ENCODE measurements at regions not wholly inside any gene's neighbourhood (a gene's known extent, or its start where the extent isn't known, plus 50 kb on each side); places are given as distances from the start of the nearest gene placed in this dataset.
"Not testable (repeated sequence)": the region's sequence is repeated elsewhere in the genome, so short reads cannot be mapped to it uniquely, and the experiment has no call there.

DNA sequence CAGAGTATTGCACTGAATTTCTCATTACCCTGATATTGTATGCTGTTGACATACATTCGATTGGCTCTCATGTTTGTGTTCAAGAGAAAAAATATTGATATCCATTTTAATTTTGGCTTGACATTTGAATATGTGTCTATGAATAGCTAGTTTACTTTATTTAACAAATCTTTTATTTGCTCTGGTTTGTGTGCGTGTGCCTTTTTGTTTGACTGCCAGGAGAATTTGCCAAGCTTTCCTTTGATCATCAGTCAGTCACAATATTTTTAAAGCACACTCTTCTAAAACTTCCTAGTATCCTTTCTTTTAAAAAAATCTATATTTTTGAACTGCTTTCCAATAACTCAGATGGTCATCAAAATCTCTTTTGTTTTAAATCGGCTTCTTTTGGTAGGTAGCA lies 179.3 kb upstream of the FLRT2 start:
- Histone ChIP-seq H3K9me3 (ENCODE audit: control insufficient read depth, low read length) (no peaks in the 10 kb centered on the region), H3K36me3 (ENCODE audit: control insufficient read depth, insufficient read depth, low read length, severe bottlenecking) (no peaks in the 10 kb centered on the region), H3K27me3 (replicated peaks; ENCODE audit: control insufficient read depth, insufficient read depth, low read length) (no peaks in the 10 kb centered on the region), H3K4me3 (ENCODE audit: low read length) (no peak overlapping the region), H3K4me1 (ENCODE audit: control insufficient read depth, insufficient read depth, low read length) (no peaks in the 10 kb centered on the region), H3K9ac (ENCODE audit: low read length) (no peak overlapping the region)
- DNase-seq (ENCODE audit: low read depth): no peak

DNA sequence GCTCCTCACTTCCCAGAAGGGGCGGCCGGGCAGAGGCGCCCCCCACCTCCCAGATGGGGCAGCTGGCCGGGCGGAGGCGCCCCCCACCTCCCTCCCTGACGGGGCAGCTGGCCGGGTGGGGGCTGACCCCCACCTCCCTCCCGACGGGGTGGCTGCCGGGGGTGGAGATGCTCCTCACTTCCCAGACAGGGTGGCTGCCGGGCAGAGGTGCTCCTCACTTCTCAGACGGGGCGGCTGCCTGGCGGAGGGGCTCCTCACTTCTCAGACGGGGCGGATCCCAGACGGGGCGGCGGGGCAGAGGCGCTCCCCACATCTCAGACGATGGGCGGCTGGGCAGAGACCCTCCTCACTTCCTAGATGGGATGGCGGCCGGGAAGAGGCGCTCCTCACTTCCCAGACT lies 177.4 kb upstream of the FLRT2 start:
- H3K4me1 ChIP-seq (ENCODE audit: control insufficient read depth, insufficient read depth, low read length); H3K9ac ChIP-seq (ENCODE audit: low read length); DNase-seq (ENCODE audit: low read depth); H3K36me3 ChIP-seq (ENCODE audit: control insufficient read depth, insufficient read depth, low read length, severe bottlenecking); H3K9me3 ChIP-seq (ENCODE audit: control insufficient read depth, low read length); H3K4me3 ChIP-seq (ENCODE audit: low read length); H3K27me3 ChIP-seq (replicated peaks; ENCODE audit: control insufficient read depth, insufficient read depth, low read length): not testable (repeated sequence)

DNA sequence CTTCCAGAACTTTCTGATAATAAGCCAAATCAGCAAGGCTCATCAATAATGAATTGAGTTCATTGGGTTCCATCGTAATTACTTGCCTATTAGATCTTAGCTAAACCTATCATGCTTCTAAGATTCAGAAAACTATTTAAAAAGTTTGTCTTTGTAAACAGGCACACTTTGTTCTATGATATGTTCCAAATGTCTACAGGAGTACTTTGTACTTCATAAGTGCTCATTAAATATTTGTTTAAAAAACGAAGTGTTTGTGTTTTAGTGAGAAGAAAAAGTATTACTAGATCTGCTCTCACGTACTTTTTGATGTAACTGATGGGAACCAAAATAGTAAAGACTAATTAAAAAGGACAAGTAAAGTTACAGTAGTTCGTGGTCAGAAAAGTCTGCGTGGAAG lies 172.8 kb upstream of the FLRT2 start:
- Histone ChIP-seq H3K9ac (ENCODE audit: low read length) (no peak overlapping the region), H3K27me3 (replicated peaks; ENCODE audit: control insufficient read depth, insufficient read depth, low read length) (no peaks in the 10 kb centered on the region), H3K9me3 (ENCODE audit: control insufficient read depth, low read length) (no peaks in the 10 kb centered on the region), H3K4me3 (ENCODE audit: low read length) (no peak overlapping the region), H3K4me1 (ENCODE audit: control insufficient read depth, insufficient read depth, low read length) (no peaks in the 10 kb centered on the region), H3K36me3 (ENCODE audit: control insufficient read depth, insufficient read depth, low read length, severe bottlenecking) (no peaks in the 10 kb centered on the region)
- no peak for DNase-seq (ENCODE audit: low read depth)

DNA sequence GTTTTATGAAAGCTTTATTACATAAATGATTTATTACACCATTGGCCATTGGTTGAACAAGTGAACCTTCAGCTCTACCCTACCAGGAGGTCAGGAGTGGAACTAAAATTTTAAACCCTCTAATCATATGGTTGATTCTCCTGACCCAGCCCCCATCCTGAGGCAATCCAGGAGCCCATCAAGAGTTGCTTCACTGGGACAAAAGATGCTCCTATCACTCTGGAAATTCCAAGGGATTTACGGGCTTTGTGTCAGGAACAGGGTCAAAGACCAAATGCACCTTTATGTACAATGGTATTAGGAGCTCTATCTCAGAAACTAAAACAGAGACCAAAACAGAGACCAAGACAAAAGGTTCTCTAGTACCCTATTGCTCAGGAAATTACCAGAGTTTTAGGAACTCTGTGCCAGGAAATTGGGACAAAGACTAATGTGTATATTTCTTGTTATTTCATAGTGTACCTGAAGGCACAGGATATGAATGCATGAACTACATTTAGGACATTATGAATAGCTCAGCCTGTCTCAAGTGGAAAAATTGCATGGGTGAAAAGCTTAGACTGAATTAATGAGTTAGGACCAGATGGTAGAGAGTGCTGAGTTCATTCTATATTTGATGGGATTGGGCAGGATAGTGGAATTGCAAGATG lies 171.7 kb upstream of the FLRT2 start:
- no peaks in the 10 kb centered on the region for H3K4me1 ChIP-seq (ENCODE audit: control insufficient read depth, insufficient read depth, low read length)
- H3K27me3 ChIP-seq (replicated peaks; ENCODE audit: control insufficient read depth, insufficient read depth, low read length): no peaks in the 10 kb centered on the region
- DNase-seq (ENCODE audit: low read depth): no peak
- H3K4me3 ChIP-seq (ENCODE audit: low read length): no peak overlapping the region
- H3K36me3 ChIP-seq (ENCODE audit: control insufficient read depth, insufficient read depth, low read length, severe bottlenecking): no peaks in the 10 kb centered on the region
- no peaks in the 10 kb centered on the region for H3K9me3 ChIP-seq (ENCODE audit: control insufficient read depth, low read length)
- no peak overlapping the region for H3K9ac ChIP-seq (ENCODE audit: low read length)

DNA sequence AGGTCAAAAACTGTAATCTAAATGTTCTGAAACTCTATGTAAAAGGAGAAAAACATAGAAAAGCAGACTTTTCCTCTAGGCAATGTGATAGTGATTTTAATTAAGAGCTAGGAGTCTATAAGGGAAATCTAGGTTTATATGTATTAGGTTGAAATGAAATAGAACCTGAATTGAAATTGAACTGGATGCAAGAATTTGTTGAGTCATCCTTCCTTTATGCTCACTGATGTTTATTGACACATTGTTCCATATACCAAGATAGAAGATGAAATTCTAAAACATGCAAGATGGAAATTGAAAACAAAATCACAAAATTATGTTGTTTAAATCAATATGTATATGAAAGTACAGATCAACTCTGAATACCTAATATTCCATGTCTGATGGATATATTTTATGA lies 170.4 kb upstream of the FLRT2 start:
- Histone ChIP-seq H3K36me3 (ENCODE audit: control insufficient read depth, insufficient read depth, low read length, severe bottlenecking) (no peaks in the 10 kb centered on the region), H3K4me3 (ENCODE audit: low read length) (no peak overlapping the region), H3K9me3 (ENCODE audit: control insufficient read depth, low read length) (no peaks in the 10 kb centered on the region), H3K27me3 (replicated peaks; ENCODE audit: control insufficient read depth, insufficient read depth, low read length) (no peaks in the 10 kb centered on the region), H3K9ac (ENCODE audit: low read length) (no peak overlapping the region), H3K4me1 (ENCODE audit: control insufficient read depth, insufficient read depth, low read length) (no peaks in the 10 kb centered on the region)
- no peak for DNase-seq (ENCODE audit: low read depth)

DNA sequence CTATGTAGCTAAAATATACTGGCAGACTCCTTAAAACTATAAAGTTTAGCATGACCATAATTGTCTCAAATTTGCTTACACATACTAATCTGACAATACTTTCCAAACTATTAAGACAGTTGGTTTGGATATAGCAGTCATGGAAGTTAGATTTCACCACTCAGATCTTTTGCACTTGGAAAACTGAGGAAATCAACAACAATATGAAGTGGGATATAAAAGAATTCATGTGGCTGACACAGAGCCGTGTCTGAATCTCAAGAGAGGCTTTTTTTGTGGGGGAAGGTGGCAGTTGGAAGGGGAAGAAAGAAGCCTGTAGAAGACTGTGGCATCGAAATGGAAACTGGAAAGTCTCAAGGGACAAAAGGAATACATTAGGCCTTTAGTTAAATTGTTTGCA lies 166.6 kb upstream of the FLRT2 start:
- Histone ChIP-seq H3K9me3 (ENCODE audit: control insufficient read depth, low read length) (no peaks in the 10 kb centered on the region), H3K27me3 (replicated peaks; ENCODE audit: control insufficient read depth, insufficient read depth, low read length) (no peaks in the 10 kb centered on the region), H3K36me3 (ENCODE audit: control insufficient read depth, insufficient read depth, low read length, severe bottlenecking) (no peaks in the 10 kb centered on the region), H3K9ac (ENCODE audit: low read length) (no peak overlapping the region), H3K4me3 (ENCODE audit: low read length) (no peak overlapping the region), H3K4me1 (ENCODE audit: control insufficient read depth, insufficient read depth, low read length) (no peaks in the 10 kb centered on the region)
- no peak for DNase-seq (ENCODE audit: low read depth)

DNA sequence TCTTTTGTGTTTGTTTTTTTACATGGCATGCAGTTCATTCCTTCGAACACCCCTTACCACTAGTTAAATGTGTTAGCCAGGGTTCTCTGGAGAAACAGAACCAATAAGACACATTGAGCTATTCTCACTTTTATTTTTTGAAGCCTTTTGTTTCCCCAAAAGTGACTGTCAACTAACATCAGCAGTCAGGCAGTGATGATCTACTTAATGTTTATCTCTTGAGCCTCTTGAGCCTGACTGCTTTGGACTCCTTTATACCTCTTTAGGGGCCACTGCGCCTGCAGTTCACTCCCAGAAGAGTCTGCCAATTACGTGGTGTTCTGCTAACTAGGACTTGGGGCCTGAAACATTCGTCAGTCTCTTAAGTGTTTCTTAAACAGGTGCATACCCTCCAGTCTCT lies 163.7 kb upstream of the FLRT2 start:
- Histone ChIP-seq H3K9me3 (ENCODE audit: control insufficient read depth, low read length) (no peaks in the 10 kb centered on the region), H3K36me3 (ENCODE audit: control insufficient read depth, insufficient read depth, low read length, severe bottlenecking) (no peaks in the 10 kb centered on the region), H3K4me3 (ENCODE audit: low read length) (no peak overlapping the region), H3K4me1 (ENCODE audit: control insufficient read depth, insufficient read depth, low read length) (no peaks in the 10 kb centered on the region), H3K27me3 (replicated peaks; ENCODE audit: control insufficient read depth, insufficient read depth, low read length) (no peaks in the 10 kb centered on the region), H3K9ac (ENCODE audit: low read length) (no peak overlapping the region)
- no peak for DNase-seq (ENCODE audit: low read depth)

DNA sequence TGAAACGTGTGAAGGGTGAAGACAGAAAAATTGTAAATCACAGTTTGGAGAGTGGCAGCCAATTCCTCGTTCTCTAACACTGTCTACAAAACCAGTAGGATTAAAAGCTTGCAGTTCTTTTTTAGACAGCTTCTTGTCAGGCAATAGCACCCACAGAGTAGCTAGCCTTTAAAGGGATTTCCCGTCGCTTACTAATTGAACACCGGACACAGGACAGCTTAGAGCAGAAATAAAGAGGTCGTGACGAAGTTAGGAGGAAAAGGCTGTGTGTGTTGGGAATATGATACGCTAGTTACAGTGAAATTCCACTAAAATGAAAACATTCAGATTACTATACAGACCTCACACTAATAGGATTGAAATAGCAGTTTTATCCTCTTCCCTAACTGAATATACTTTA lies 149.1 kb upstream of the FLRT2 start:
- H3K9me3 ChIP-seq (ENCODE audit: control insufficient read depth, low read length): no peaks in the 10 kb centered on the region
- no peaks in the 10 kb centered on the region for H3K27me3 ChIP-seq (replicated peaks; ENCODE audit: control insufficient read depth, insufficient read depth, low read length)
- no peak overlapping the region for H3K4me3 ChIP-seq (ENCODE audit: low read length)
- peak; percentile 44 for DNase-seq (ENCODE audit: low read depth)
- no peak overlapping the region for H3K9ac ChIP-seq (ENCODE audit: low read length)
- no peaks in the 10 kb centered on the region for H3K36me3 ChIP-seq (ENCODE audit: control insufficient read depth, insufficient read depth, low read length, severe bottlenecking)
- H3K4me1 ChIP-seq (ENCODE audit: control insufficient read depth, insufficient read depth, low read length): no peaks in the 10 kb centered on the region

DNA sequence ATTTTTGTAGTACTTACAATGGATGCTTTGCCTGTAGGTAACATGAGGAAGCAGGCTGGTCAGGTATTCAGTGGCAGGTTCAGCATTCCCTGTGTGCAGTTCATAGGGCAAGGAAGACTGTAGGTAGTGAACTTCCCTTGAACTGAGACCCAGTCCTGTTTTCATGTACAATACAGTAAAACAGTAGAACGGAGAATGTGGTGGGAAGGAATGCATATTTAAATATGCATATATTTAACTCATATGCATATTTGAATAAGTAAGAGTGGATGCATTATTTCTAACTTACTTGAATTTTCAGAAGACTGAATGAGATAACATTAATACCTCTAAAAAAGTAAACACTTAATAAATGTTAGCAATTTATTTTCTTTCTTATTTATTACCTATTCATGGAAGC lies 147.6 kb upstream of the FLRT2 start:
- H3K4me1 ChIP-seq (ENCODE audit: control insufficient read depth, insufficient read depth, low read length): no peaks in the 10 kb centered on the region

DNA sequence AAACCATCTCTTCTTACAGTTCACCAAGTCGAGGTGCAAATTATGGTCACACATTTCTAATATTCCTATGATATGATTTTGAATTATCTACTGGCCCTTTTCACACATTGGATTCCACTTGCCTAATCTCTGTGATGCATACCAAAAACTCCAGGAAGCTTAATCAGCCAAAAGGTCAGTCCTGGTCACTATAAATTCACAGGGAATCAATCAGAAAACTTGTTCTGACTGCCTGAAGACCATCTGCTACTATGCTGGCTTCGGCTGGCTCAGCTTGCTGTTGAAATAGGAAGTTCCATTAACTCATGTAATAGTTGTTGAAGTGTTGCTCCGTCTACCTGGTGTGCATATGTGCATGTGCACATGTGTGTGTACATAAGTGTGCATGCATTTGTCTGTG lies 142.8 kb upstream of the FLRT2 start:
- Histone ChIP-seq H3K9me3 (ENCODE audit: control insufficient read depth, low read length) (no peaks in the 10 kb centered on the region), H3K36me3 (ENCODE audit: control insufficient read depth, insufficient read depth, low read length, severe bottlenecking) (no peaks in the 10 kb centered on the region), H3K4me1 (ENCODE audit: control insufficient read depth, insufficient read depth, low read length) (no peaks in the 10 kb centered on the region), H3K4me3 (ENCODE audit: low read length) (no peak overlapping the region), H3K9ac (ENCODE audit: low read length) (no peak overlapping the region), H3K27me3 (replicated peaks; ENCODE audit: control insufficient read depth, insufficient read depth, low read length) (no peaks in the 10 kb centered on the region)
- no peak for DNase-seq (ENCODE audit: low read depth)

More for the DNA sequence above, 147.6 kb upstream of the FLRT2 start:
- H3K36me3 ChIP-seq (ENCODE audit: control insufficient read depth, insufficient read depth, low read length, severe bottlenecking): no peaks in the 10 kb centered on the region
- no peaks in the 10 kb centered on the region for H3K9me3 ChIP-seq (ENCODE audit: control insufficient read depth, low read length)
- no peaks in the 10 kb centered on the region for H3K27me3 ChIP-seq (replicated peaks; ENCODE audit: control insufficient read depth, insufficient read depth, low read length)
- no peak overlapping the region for H3K9ac ChIP-seq (ENCODE audit: low read length)
- DNase-seq (ENCODE audit: low read depth): no peak
- H3K4me3 ChIP-seq (ENCODE audit: low read length): no peak overlapping the region

DNA sequence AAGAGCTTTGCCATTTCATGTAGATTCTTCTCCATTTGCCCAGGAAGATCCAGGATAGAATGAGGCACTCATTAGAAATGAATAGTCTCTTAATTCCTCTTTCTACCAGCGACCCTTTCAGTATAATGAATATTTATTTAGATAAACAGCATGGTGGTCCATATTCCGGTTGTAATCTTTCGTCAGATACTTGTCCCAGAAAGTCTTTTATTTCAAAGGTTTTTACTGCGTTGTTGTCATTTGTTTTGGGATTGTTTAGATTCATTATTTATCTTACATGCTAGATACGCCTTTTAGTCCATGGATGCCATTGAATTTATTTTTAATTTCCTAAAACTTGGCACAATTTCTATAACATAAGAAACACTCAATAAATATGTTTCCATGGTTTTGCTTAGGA lies 139.7 kb upstream of the FLRT2 start:
- no peak overlapping the region for H3K4me3 ChIP-seq (ENCODE audit: low read length)
- no peak for DNase-seq (ENCODE audit: low read depth)
- no peaks in the 10 kb centered on the region for H3K4me1 ChIP-seq (ENCODE audit: control insufficient read depth, insufficient read depth, low read length)
- no peak overlapping the region for H3K9ac ChIP-seq (ENCODE audit: low read length)
- no peaks in the 10 kb centered on the region for H3K27me3 ChIP-seq (replicated peaks; ENCODE audit: control insufficient read depth, insufficient read depth, low read length)
- H3K36me3 ChIP-seq (ENCODE audit: control insufficient read depth, insufficient read depth, low read length, severe bottlenecking): no peaks in the 10 kb centered on the region
- no peaks in the 10 kb centered on the region for H3K9me3 ChIP-seq (ENCODE audit: control insufficient read depth, low read length)

DNA sequence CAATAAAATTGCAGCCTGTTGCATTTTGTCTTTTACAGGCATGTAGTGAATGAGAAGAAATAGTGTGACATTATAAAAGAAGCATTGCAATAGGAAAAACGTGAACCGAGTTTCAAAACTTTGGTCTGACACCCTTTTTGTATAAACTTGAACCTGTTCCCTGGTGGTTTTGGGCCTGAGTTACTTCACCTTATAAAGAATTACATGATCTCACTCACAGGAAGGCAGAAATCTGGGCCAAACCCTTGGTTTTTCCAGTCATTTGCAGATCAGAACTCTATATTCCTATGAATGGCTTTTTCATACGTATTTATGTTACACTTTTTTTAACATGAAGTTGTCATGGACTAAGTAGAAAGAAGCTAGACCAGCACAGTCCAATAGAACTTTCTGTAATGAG lies 138.5 kb upstream of the FLRT2 start:
- H3K4me3 ChIP-seq (ENCODE audit: low read length): no peak overlapping the region
- DNase-seq (ENCODE audit: low read depth): no peak
- no peaks in the 10 kb centered on the region for H3K9me3 ChIP-seq (ENCODE audit: control insufficient read depth, low read length)

More for the DNA sequence above, 138.5 kb upstream of the FLRT2 start:
- no peaks in the 10 kb centered on the region for H3K36me3 ChIP-seq (ENCODE audit: control insufficient read depth, insufficient read depth, low read length, severe bottlenecking)
- no peaks in the 10 kb centered on the region for H3K27me3 ChIP-seq (replicated peaks; ENCODE audit: control insufficient read depth, insufficient read depth, low read length)
- H3K4me1 ChIP-seq (ENCODE audit: control insufficient read depth, insufficient read depth, low read length): no peaks in the 10 kb centered on the region
- no peak overlapping the region for H3K9ac ChIP-seq (ENCODE audit: low read length)

All from adipocyte (in vitro differentiated cells).